Neural progenitor cell (in vitro differentiated cells): ENCODE measurements at regions not wholly inside any gene's neighbourhood (a gene's known extent, or its start where the extent isn't known, plus 50 kb on each side); places are given as distances from the start of the nearest gene placed in this dataset.

Experiments
- CTCF ChIP-seq: fragments of 200-600 bp; sonication (generic); IDR thresholded peaks from 2 replicates; pipeline ENCODE4 v1.5.1; 2017; ENCODE audit warnings: antibody characterized with exemption, mild to moderate bottlenecking
- EZH2 ChIP-seq: fragments of 200-600 bp; sonication (generic); IDR thresholded peaks from 2 replicates; pipeline ENCODE4 v1.6.1; 2017; ENCODE audit warnings: antibody characterized with exemption, mild to moderate bottlenecking, moderate library complexity

- TF ChIP-seq CTCF (no peak), EZH2 (no peak)
Measured at GRCh38 chr11:120032766-120033390, 105.0 kb downstream of the TRIM29 start.
